Ishikawa (cell line): ENCODE measurements at regions not wholly inside any gene's neighbourhood (a gene's known extent, or its start where the extent isn't known, plus 50 kb on each side); places are given as distances from the start of the nearest gene placed in this dataset.

Source experiments
- CEBPB ChIP-seq: IDR thresholded peaks from 2 replicates; pipeline ENCODE4 v1.6.1; 2012
- CREB1 ChIP-seq: IDR thresholded peaks from 2 replicates; pipeline ENCODE4 v1.6.1; 2012; ENCODE audit warnings: low read depth
- EGR1 ChIP-seq: IDR thresholded peaks from 2 replicates; pipeline ENCODE4 v1.6.1; 2012
- EP300 ChIP-seq: IDR thresholded peaks from 2 replicates; pipeline ENCODE4 v1.6.1; 2012; ENCODE audit warnings: borderline replicate concordance
- FOXM1 ChIP-seq: IDR thresholded peaks from 2 replicates; pipeline ENCODE4 v1.6.1; 2012; ENCODE audit warnings: low read depth, borderline replicate concordance
- MAX ChIP-seq: IDR thresholded peaks from 2 replicates; pipeline ENCODE4 v1.6.1; 2012
- NFIC ChIP-seq: IDR thresholded peaks from 2 replicates; pipeline ENCODE4 v1.6.1; 2012
- RAD21 ChIP-seq: IDR thresholded peaks from 2 replicates; pipeline ENCODE4 v1.6.1; 2012; ENCODE audit warnings: low read depth
- REST ChIP-seq: IDR thresholded peaks from 2 replicates; pipeline ENCODE4 v1.6.1; 2012; ENCODE audit warnings: low read depth, mild to moderate bottlenecking
- TAF1 ChIP-seq: IDR thresholded peaks from 2 replicates; pipeline ENCODE4 v1.6.1; 2012; ENCODE audit warnings: low read depth, mild to moderate bottlenecking
- TCF12 ChIP-seq: IDR thresholded peaks from 2 replicates; pipeline ENCODE4 v1.6.1; 2012; ENCODE audit warnings: low read depth
- TEAD4 ChIP-seq: IDR thresholded peaks from 2 replicates; pipeline ENCODE4 v1.6.1; 2012
- YY1 ChIP-seq: IDR thresholded peaks from 2 replicates; pipeline ENCODE4 v1.6.1; 2012; ENCODE audit warnings: low read depth
- ZBTB7A ChIP-seq: IDR thresholded peaks from 2 replicates; pipeline ENCODE4 v1.6.1; 2012; ENCODE audit warnings: low read depth
- TF ChIP-seq, protein P1 (sequence below): IDR thresholded peaks from 2 replicates; pipeline ENCODE4 v1.6.1; 2012

GRCh38 chr7:25580141-25580540, 351.9 kb upstream of the NPVF start:
- TF ChIP-seq, protein P1, sequence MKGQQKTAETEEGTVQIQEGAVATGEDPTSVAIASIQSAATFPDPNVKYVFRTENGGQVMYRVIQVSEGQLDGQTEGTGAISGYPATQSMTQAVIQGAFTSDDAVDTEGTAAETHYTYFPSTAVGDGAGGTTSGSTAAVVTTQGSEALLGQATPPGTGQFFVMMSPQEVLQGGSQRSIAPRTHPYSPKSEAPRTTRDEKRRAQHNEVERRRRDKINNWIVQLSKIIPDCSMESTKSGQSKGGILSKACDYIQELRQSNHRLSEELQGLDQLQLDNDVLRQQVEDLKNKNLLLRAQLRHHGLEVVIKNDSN: no peak
- TF ChIP-seq ZBTB7A (no peak), CEBPB (no peak), REST (no peak), NFIC (no peak), CREB1 (no peak), TAF1 (no peak), TEAD4 (no peak), MAX (no peak), FOXM1 (no peak), TCF12 (no peak), RAD21 (no peak), YY1 (no peak), EGR1 (no peak), EP300 (no peak)

GRCh38 chr7:25583621-25584020, 355.3 kb upstream of the NPVF start:
- TF ChIP-seq EGR1 (no peak), CREB1 (no peak)

DNA sequence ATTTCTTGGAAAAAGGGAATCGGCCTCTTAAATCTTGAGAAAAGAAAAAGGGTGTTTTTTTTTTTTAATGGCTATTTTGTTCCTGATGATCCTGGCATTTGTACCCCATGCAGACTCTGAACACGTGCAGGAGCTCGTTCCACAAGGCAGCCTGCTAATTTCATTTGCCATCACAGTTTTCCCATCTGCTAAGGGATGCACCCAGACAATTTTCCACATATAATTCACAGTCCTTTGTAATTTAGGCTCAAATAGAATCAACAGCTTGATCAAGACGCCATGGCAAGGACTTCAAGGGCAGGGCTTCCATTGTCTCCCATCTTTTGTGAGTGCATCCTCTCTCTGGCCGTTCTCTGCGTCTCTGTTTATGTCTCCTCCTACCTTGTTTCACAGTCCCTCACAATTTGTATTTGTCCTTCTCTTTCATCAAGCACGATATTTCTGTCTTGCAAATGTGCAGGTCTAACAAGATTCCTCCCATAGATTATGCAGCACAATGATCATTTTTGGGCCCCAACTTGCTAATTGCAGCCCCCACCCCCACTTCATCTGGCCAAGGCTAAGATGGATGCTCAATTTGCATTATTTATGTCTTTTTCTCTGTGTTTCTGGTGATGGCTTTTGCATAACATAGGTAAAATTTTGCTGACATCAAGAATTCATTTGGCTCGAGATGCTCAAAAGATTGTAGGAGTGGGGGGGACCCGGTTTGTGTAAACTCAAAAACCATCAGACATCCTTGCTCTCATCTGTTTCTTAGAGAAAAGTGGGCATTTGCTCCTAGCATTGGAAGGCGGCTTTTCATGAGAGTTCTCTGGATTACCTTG, 356.0 kb upstream of the NPVF start:
- TF ChIP-seq MAX: no peak

GRCh38 chr7:25586513-25586912, 358.2 kb upstream of the NPVF start:
- no peak for TF ChIP-seq EP300
- no peak for TF ChIP-seq FOXM1
- no peak for TF ChIP-seq EGR1
- no peak for TF ChIP-seq NFIC
- no peak for TF ChIP-seq RAD21
- TF ChIP-seq TEAD4: no peak
- no peak for TF ChIP-seq MAX
- TF ChIP-seq ZBTB7A: no peak

DNA sequence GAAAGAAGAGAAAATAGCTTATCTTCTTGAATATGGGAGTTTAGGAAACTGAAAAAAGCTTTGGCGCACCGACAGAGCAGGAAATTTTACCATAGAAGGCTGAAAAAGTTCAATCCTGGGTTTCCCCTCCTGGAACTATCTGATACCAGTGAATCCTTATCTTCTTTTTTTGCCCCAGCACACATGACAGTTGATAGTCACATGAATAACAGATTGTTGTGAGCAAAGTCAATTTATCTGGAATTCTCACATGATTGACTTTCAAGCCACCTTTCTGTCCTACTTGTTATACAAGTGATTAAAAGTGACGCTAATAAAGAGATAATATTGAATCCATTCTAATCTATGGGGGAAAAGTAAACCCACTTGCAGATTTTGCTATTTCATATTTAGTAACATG, 365.8 kb upstream of the NPVF start:
- TF ChIP-seq CEBPB: no peak
- no peak for TF ChIP-seq YY1
- TF ChIP-seq NFIC: no peak
- TF ChIP-seq CREB1: no peak
- no peak for TF ChIP-seq EP300
- no peak for TF ChIP-seq TAF1
- no peak for TF ChIP-seq TCF12
- no peak for TF ChIP-seq FOXM1
- TF ChIP-seq, protein P1: no peak
- TF ChIP-seq REST: no peak
- TF ChIP-seq ZBTB7A: no peak
- no peak for TF ChIP-seq EGR1
- TF ChIP-seq TEAD4: no peak
- no peak for TF ChIP-seq MAX
- TF ChIP-seq RAD21: no peak

GRCh38 chr7:25594728-25595127, 366.4 kb upstream of the NPVF start:
- no peak for TF ChIP-seq EP300
- no peak for TF ChIP-seq FOXM1
- TF ChIP-seq CREB1: no peak
- TF ChIP-seq MAX: no peak
- no peak for TF ChIP-seq RAD21
